ENCODE measurements at regions not wholly inside any gene's neighbourhood (a gene's known extent, or its start where the extent isn't known, plus 50 kb on each side); places are given as distances from the start of the nearest gene placed in this dataset.

GRCh38 chr11:37124384-37124783 lies 526.3 kb upstream of the RAG2 start:
- no peak for DNase-seq (ENCODE audit: extremely low read depth, low read depth, low spot score)

- DNase-seq (ENCODE audit: extremely low read depth, low read depth, low spot score) = no peak
These were observed 517.9 kb upstream of the RAG2 start for GRCh38 chr11:37115963-37116362.

GRCh38 chr11:37110385-37110784 lies 512.3 kb upstream of the RAG2 start:
- no peak for DNase-seq (ENCODE audit: extremely low read depth, low read depth, low spot score)

- DNase-seq (ENCODE audit: extremely low read depth, low read depth, low spot score) = no peak
These were observed 511.2 kb upstream of the RAG2 start for GRCh38 chr11:37109286-37109585.

GRCh38 chr11:37108436-37109285 lies 510.6 kb upstream of the RAG2 start:
- no peak for DNase-seq (ENCODE audit: extremely low read depth, low read depth, low spot score)

- no peak for DNase-seq (ENCODE audit: extremely low read depth, low read depth, low spot score)
These were observed 509.8 kb upstream of the RAG2 start for GRCh38 chr11:37107831-37108230.

GRCh38 chr11:37107415-37107814 lies 509.4 kb upstream of the RAG2 start:
- no peak for DNase-seq (ENCODE audit: extremely low read depth, low read depth, low spot score)

- no peak for DNase-seq (ENCODE audit: extremely low read depth, low read depth, low spot score)
These were observed 507.4 kb upstream of the RAG2 start for GRCh38 chr11:37105427-37105826.

- DNase-seq (ENCODE audit: extremely low read depth, low read depth, low spot score) = no peak
These were observed 506.3 kb upstream of the RAG2 start for GRCh38 chr11:37104380-37104779.

- DNase-seq (ENCODE audit: extremely low read depth, low read depth, low spot score) = no peak
These were observed 502.0 kb upstream of the RAG2 start for GRCh38 chr11:37100008-37100407.

GRCh38 chr11:37092487-37092886 lies 494.5 kb upstream of the RAG2 start:
- DNase-seq (ENCODE audit: extremely low read depth, low read depth, low spot score) = no peak

- no peak for DNase-seq (ENCODE audit: extremely low read depth, low read depth, low spot score)
These were observed 491.4 kb upstream of the RAG2 start for GRCh38 chr11:37089439-37089838.

- no peak for DNase-seq (ENCODE audit: extremely low read depth, low read depth, low spot score)
These were observed 490.5 kb upstream of the RAG2 start for GRCh38 chr11:37088573-37088910.

GRCh38 chr11:37087650-37088572 lies 489.9 kb upstream of the RAG2 start:
- no peak for DNase-seq (ENCODE audit: extremely low read depth, low read depth, low spot score)

- DNase-seq (ENCODE audit: extremely low read depth, low read depth, low spot score) = no peak
These were observed 480.5 kb upstream of the RAG2 start for GRCh38 chr11:37078521-37078920.

- DNase-seq (ENCODE audit: extremely low read depth, low read depth, low spot score) = no peak
These were observed 478.8 kb upstream of the RAG2 start for GRCh38 chr11:37076866-37077265.

GRCh38 chr11:37072538-37073055 lies 474.6 kb upstream of the RAG2 start:
- no peak for DNase-seq (ENCODE audit: extremely low read depth, low read depth, low spot score)

GRCh38 chr11:37050311-37050710 lies 452.3 kb upstream of the RAG2 start:
- no peak for DNase-seq (ENCODE audit: extremely low read depth, low read depth, low spot score)

- DNase-seq (ENCODE audit: extremely low read depth, low read depth, low spot score) = no peak
These were observed 442.9 kb upstream of the RAG2 start for GRCh38 chr11:37040921-37041320.

- no peak for DNase-seq (ENCODE audit: extremely low read depth, low read depth, low spot score)
These were observed 440.9 kb upstream of the RAG2 start for GRCh38 chr11:37038911-37039310.

- no peak for DNase-seq (ENCODE audit: extremely low read depth, low read depth, low spot score)
These were observed 428.7 kb upstream of the RAG2 start for GRCh38 chr11:37026741-37027140.

- no peak for DNase-seq (ENCODE audit: extremely low read depth, low read depth, low spot score)
These were observed 428.3 kb upstream of the RAG2 start for GRCh38 chr11:37026326-37026725.

All from glomerular endothelial cell (primary cell).